Stimulated activated CD8-positive, alpha-beta memory T cell treated with anti-CD3 and anti-CD28 coated beads, Interleukin-7, amount 100 ng/mL, for 48 hours (primary cell): ENCODE measurements at regions not wholly inside any gene's neighbourhood (a gene's known extent, or its start where the extent isn't known, plus 50 kb on each side); places are given as distances from the start of the nearest gene placed in this dataset.

Experiments
- DNase-seq, 2 donors: peaks; one replicate each; pipeline ENCODE4 v3.0.0-alpha.2; 2020; ENCODE audit warnings: low read depth in 1 of 2; ENCODE audit errors: extremely low read depth in 1 of 2

GRCh38 chr15:61684749-61685467 lies 375.3 kb downstream of the VPS13C start:
- no peak for DNase-seq

DNA sequence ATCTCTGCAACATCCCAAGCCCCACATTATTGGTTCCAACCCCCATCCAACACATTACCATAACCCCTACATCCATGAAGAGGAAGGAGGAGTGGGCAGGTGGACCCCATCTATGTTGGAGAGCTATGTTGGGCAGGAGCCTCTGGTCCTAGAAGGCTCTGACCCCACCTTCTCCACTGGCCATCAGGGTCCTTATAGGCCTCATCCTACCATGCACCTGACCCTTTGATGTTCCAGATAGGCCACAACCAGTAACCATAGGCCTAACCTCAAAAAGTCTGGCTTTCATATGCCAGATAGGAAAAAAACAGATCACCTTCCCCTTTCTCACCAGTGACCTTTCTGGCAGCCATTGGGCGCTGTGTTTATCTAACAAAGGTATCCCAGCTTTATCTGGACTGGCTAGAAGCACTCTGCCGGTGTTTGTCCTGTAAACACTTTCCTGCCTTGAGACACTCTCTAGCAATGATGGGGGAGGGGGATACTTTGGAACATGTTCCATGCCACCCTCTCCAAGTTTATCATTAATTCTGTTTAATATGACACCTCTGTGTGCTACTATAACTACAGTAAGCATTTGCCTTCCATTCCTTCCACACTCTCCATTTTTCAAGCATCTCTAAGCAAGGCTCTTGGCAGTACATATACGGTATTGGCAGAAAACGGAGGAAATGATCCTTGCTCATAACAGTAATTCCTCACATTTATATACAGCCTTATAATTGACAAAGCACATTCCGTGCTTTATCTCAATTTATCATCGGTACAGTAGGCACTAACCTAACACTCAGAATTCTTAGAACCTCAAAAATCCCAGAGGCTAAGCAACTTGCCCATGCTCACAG lies 377.1 kb downstream of the VPS13C start:
- no peak for DNase-seq

DNA sequence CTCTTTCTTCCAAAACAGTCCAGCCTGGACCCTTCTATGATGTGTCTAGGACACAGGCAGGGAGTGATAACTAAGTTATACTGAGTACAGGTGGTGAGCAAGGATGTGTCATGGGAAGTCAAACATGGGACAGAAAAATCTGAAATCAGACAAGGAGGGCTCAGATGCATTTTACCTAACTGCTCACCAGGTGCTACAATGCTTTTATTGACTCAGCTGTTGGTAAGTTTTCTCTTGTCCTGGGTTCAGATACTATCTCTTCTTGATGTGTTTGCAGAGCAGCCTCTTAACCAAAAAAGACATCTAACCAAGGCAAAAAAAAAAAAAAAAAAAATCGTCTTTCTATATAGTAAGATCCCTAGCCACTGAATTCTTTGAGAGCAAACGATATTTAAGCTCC lies 378.6 kb downstream of the VPS13C start:
- no peak for DNase-seq

- DNase-seq = no peak
Measured at GRCh38 chr15:61681038-61681418, 379.2 kb downstream of the VPS13C start.

DNA sequence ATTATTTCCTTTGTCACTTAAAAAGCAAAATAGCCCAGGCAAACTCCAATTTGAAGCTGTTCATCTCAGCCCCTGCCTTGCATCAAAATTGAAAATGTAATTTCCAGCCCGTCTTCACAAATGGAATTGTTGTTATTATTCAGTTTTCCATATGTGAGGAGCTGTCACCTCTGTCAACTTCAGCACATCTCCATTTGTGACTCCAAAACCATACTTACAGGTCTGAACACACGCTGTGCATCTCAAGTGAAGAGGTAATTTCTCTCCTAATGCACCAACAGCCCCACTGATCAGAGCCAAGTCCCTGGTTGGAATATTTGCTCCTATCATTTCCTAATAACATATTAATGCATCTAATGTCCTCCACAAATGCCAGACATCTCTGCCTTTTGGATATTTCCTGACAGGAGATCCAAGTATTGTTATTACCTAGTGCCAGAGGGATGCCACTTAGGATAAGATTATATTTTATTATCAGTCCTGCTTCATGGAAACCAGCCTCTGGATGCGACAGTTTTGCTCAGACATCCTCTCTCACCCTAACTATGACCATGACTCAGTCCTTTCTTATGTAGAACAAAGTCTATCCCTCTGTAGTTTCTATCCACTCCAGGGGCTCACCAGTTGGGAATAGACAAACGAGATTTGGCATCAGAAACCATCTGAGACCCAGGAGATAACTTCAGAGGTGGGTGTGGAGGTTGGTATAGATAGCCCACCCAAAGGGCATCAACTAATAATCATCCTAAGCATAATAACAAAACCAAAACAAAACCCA lies 379.8 kb downstream of the VPS13C start:
- no peak for DNase-seq

DNA sequence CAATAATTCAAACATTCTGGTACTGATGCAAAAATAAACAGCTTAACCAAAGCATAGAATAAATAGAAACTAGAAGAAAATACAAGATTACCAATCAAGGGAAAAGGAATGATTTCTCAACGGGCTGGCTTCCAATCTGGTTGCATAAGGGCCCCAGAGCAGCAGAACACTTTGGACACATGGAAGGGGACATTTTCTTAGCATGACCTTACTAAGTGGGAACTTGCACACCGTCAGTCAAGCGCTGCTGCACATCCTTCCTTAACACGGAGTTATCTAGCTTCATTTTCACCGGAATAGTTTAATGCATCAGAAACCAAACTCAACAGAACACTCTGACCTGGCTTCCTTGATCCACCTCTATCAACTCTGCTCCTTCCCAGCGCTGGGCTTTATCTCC lies 388.5 kb downstream of the VPS13C start:
- no peak for DNase-seq

DNA sequence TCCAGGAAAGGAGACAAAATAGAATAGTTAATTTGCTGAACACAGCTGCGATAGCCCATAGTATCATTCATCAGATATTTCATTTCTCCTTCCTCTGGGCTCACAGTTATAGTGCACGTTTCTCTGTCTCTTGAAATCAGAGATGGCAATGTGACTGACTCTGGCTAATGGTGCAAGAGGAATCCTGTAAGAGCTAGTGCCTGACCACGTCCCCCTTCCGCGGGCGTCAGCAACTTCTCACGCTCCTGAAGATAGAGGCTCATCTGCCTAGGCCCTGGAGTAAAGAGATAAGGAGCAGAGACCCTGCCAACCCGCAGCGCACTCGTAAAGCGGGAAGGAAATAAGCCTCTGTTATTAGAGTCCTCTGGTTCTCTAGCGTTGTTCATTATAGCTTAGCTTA lies 391.8 kb downstream of the VPS13C start:
- no peak for DNase-seq

- no peak for DNase-seq
Measured at GRCh38 chr15:61661791-61662190, 398.5 kb downstream of the VPS13C start.

DNA sequence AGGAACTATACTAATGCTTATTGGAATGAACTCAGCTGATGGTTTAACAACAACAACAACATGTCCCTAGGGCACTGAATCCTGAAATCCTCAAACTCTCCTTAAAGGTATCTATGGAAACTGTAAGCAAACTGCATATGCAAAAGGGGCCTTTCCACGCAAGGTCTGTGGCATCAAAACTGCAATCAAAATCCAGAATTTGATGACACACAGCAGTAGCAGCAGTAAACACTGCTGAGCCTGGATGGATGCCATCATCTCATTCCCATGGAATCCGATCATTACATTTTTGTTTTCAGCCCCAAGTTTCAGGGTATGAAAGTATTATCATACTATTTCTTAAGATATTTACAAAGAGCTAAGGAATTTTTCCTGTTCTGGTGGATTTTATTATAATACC lies 399.7 kb downstream of the VPS13C start:
- DNase-seq = no peak

DNA sequence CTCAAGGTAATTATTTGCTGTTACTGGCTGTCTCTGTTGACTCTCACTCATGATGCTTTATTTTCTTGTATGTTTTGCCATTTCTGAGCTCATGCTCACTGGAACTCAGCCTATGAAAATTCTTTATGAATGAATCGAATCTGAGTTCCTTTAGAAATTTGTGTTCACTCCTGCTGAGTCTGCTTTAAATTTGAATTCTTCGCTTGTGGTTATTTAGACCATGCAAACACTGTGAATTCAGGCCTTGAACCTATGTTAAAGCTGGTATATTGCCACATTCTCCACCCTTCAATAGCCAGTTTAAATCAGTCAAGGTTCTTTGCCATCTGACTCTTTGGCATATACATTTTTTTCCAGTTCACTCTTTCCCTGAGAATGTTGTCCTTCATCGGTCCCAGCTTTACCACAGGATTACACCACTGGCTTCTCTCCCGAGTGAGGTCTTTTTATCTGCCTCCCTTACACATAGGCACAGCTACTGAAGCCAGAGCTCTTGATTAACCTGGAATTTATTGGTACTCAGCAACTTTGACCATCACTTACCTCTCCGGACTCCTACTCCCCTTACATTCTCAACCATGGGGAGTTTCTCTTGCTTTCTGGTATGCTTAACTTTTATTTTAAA lies 400.6 kb downstream of the VPS13C start:
- DNase-seq = no peak

DNA sequence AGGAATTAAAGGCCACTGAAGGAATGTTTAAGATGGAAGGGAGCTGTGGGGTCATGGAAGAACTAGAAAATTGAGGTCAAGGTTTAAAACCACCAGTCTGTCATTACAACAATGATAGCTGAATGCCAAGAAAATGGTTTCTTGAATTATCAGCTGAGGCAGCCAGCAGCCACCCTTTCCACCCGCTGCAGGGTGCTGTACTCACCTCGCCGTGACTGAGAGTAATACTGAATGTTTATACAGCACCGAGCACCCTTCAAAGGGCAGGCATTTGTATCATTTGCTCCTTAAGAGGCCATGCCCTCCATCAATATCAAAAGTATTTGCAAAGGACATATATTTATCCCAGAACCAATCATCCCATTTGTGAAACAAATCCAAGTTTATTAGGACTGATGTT lies 402.8 kb downstream of the VPS13C start:
- DNase-seq = no peak

GRCh38 chr15:61656391-61656790 lies 403.9 kb downstream of the VPS13C start:
- no peak for DNase-seq

- no peak for DNase-seq
Measured at GRCh38 chr15:61655881-61656280, 404.4 kb downstream of the VPS13C start.

GRCh38 chr15:61654918-61655317 lies 405.3 kb downstream of the VPS13C start:
- no peak for DNase-seq

DNA sequence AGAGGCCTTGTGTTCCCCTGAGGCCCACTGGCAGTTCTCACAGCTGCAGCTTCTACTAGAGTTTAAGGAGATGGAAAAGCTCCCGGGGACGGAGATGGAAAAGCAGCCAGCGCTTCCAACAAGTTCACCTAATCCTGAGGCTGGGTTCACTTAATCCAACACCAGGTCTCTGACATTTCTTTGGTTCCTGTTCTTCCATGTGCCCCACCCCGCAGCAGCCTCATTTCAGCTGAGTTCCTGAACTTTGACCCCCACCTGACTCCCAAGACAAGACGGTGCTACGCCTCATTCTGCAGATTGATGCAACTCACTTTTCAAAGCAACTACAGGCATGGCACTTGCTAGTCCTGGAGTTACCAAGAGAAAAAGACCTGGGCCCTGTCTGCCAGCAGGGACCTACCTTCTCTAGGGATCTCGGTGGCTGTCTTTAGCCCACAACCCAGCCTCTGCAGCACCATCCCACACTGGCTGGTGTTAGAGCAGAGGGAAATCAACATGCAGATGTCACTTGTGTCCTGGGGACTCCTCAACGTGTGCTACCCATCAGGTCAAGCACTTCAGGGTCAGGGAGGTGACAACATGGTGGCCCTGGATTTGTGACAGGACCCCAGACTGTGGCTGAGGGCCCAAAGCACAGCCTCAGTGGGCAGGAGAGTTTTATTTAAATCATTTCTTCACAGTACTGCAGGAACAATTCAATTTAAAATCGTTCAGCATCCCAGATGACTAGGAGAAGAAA lies 406.1 kb downstream of the VPS13C start:
- DNase-seq = no peak

GRCh38 chr15:61653110-61653509 lies 407.1 kb downstream of the VPS13C start:
- DNase-seq = no peak

DNA sequence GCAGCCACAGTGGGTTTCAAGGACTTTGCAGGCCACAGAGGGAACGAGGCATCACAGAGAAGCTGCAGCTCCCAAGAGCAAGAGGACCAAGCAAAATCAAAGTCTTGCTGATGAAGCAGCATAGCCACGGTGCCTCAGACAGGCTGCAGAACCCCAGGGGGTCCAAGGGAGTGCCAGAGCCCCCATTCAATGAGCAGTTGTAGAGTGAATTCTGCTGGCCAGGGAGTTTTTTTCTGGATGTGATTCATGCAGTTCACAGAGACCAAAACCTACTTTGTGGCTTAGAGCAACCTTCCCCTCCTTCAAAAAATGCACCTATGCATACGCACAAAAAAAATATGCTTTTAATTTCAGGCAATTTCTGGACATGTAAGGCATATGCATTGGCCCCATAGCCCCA lies 409.0 kb downstream of the VPS13C start:
- no peak for DNase-seq

DNA sequence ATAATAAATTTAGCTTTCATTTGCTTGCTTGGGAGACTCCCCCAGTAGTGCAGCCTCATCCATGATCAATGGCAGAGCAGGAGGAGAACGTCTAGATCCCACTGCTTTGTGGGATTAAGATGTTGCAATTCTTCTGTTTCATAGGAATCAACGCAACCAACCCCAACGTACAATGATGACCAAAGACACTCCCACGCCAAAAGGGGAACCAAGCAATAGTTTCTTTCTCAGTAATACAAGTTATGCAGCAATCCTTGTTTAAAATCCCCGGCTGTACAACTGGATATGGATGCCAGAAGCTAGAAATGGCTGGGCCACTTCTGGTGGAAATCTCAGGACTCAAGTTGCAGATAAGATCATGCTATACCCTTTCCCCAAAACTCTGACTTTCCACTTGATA lies 411.2 kb downstream of the VPS13C start:
- DNase-seq = no peak

DNA sequence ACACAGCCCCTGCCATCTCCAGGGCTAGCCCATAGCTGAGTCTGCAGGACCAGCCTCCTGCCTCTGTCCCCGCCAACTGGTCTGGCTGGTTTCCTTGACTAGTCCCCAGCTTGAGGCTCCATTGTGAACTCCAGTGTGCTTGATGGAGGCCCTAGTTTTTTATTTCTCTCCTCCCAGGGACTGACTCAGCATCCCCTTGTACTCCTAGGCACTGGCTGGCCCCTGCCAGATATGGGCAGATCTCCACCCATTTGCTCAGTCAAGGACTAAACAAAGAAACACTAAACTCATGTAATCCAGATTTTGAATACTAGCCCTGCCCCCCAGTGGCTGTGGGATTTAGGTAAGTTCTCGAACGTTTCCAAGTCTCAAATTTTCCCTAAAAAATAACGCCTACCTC lies 415.4 kb upstream of the RORA start:
- no peak for DNase-seq

DNA sequence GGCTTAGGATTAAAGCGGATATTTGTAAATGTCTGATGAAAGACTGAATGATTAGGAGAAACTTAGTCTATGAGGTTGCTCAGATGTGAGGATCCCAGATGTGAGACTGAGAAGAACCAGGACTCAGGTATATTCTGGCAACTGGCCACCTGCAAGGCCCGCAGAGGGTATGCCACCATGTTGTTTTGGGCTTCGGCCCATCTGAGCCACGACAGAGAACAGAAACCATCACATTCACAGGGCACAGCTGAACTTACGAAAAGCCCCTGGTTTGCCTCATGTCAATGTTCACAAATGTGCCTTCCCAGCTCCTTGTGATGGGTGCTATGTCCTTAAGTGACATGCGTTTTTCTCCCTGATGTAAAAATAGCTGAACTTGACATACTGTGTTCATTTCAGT lies 412.5 kb upstream of the RORA start:
- DNase-seq = no peak

GRCh38 chr15:61640756-61641155 lies 411.7 kb upstream of the RORA start:
- DNase-seq = no peak
